ENCODE measurements at regions not wholly inside any gene's neighbourhood (a gene's known extent, or its start where the extent isn't known, plus 50 kb on each side); places are given as distances from the start of the nearest gene placed in this dataset.

- TF ChIP-seq CTCF (IDR thresholded peaks at IDR 0.05; ENCODE audit: low read depth, low read length): no peak
- no peak overlapping the region for H3K4me3 ChIP-seq (ENCODE audit: low read depth, low read length)
Measured at GRCh38 chr10:7035126-7035761, 375.6 kb downstream of the SFMBT2 start.

DNA sequence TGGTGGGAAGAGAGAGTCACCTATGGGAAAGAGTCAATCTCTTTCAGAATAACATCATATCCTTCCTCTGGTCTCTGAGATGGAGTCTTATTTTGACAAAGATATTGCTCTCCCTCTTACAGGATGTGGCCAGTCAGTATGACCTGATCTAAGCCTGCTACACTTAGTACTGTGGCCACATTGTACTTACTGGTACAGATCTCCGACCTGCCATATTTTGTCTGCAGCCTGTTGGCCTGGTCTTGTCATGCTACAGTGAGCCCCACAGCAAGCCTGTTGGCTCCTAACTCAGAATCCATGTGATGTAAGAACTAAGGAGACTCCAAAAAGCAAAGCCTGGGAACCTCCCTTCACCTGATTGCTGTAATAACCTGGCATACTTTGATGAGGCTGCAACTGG lies 377.8 kb downstream of the SFMBT2 start:
- H3K4me3 ChIP-seq (ENCODE audit: low read depth, low read length): no peak overlapping the region
- no peak for TF ChIP-seq CTCF (IDR thresholded peaks at IDR 0.05; ENCODE audit: low read depth, low read length)

- no peak overlapping the region for H3K4me3 ChIP-seq (ENCODE audit: low read depth, low read length)
- no peak for TF ChIP-seq CTCF (IDR thresholded peaks at IDR 0.05; ENCODE audit: low read depth, low read length)
Measured at GRCh38 chr10:7030134-7030855, 380.5 kb downstream of the SFMBT2 start.

GRCh38 chr10:7029672-7030071 lies 381.2 kb downstream of the SFMBT2 start:
- no peak for TF ChIP-seq CTCF (IDR thresholded peaks at IDR 0.05; ENCODE audit: low read depth, low read length)
- H3K4me3 ChIP-seq (ENCODE audit: low read depth, low read length): no peak overlapping the region

DNA sequence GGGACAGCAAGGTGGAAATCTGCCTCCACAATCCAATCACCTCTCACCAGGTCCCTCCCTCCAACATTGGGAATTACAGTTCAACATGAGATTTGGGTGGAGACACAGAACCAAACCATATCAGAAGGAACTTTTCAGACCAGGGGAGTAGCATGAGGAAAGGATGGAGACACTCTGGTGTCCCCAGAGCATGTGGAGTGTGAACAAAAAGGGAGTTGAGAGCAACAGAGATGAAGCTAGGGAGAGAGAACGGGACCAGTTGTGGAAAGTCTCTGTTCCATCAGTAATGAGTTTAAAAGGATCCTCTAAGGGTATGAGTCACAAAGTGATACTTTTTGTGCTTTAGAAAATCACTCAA lies 382.0 kb downstream of the SFMBT2 start:
- no peak overlapping the region for H3K4me3 ChIP-seq (ENCODE audit: low read depth, low read length)
- TF ChIP-seq CTCF (IDR thresholded peaks at IDR 0.05; ENCODE audit: low read depth, low read length): no peak

GRCh38 chr10:7027913-7028808 lies 382.7 kb downstream of the SFMBT2 start:
- TF ChIP-seq CTCF (IDR thresholded peaks at IDR 0.05; ENCODE audit: low read depth, low read length): no peak
- H3K4me3 ChIP-seq (ENCODE audit: low read depth, low read length): no peak overlapping the region

Measured in WI38 (cell line).